HEK293 (cell line): ENCODE measurements at regions not wholly inside any gene's neighbourhood (a gene's known extent, or its start where the extent isn't known, plus 50 kb on each side); places are given as distances from the start of the nearest gene placed in this dataset.

Source experiments
- CTCF ChIA-PET: fragments of 350-600 bp; formaldehyde crosslinking; extraction: SDS; loops from one replicate; lab custom pipeline; 2021; ENCODE audit warnings: antibody characterized with exemption; lab: Yijun Ruan, JAX
- POLR2A ChIA-PET: fragments of 300-600 bp; formaldehyde crosslinking; extraction: SDS; loops from one replicate; lab custom pipeline; 2020; ENCODE audit warnings: antibody characterized with exemption, inconsistent platforms; lab: Yijun Ruan, JAX
- H3K27ac ChIP-seq: fragments of 200-500 bp; sonication (Bioruptor generic); 2 replicates; pipeline ENCODE4 v1.5.1; 2014; ENCODE audit warnings: low read depth, low read length, control low read depth, inconsistent platforms; ENCODE audit errors: extremely low read depth
- H3K36me3 ChIP-seq, 2 experiments: fragments of 200-500 bp in 1 of 2; sonication (Bioruptor generic) in 1 of 2; 1 replicate in 1 of 2; 2 replicates in 1 of 2; pipeline ENCODE4 v1.5.1; 2014 to 2017; ENCODE audit warnings: inconsistent platforms in 2 of 2, low read length in 2 of 2; ENCODE audit not compliant: control insufficient read depth in 2 of 2, insufficient read depth in 1 of 2
- H3K4me1 ChIP-seq: fragments of 200-500 bp; sonication (Bioruptor generic); 2 replicates; pipeline ENCODE4 v1.5.1; 2014; ENCODE audit warnings: mild to moderate bottlenecking, low read length, inconsistent platforms; ENCODE audit not compliant: control insufficient read depth, insufficient read depth
- H3K4me3 ChIP-seq: 2 replicates; pipeline ENCODE4 v1.5.1; 2011; ENCODE audit warnings: low read depth, mild to moderate bottlenecking, control low read depth, low read length, moderate library complexity
- H3K9me3 ChIP-seq: fragments of 200-500 bp; sonication (Bioruptor generic); 2 replicates; pipeline ENCODE4 v1.5.1; 2014; ENCODE audit warnings: low read depth, low read length, inconsistent platforms; ENCODE audit not compliant: control insufficient read depth, insufficient read depth
- AEBP2 ChIP-seq: fragments of 450-650 bp; formaldehyde crosslinking; IDR thresholded peaks from 2 replicates; pipeline ENCODE4 v1.5.1; 2016; ENCODE audit warnings: missing biosample characterization, missing genetic modification characterization, borderline replicate concordance
- TCF7L2 ChIP-seq: IDR thresholded peaks from 2 replicates; pipeline ENCODE4 v1.6.1; 2011; ENCODE audit warnings: low read depth, mild to moderate bottlenecking, inconsistent platforms, low read length, moderate library complexity, borderline replicate concordance
- YY2 ChIP-seq: fragments of 450-650 bp; formaldehyde crosslinking; IDR thresholded peaks from 2 replicates; pipeline ENCODE4 v1.5.1; 2016; ENCODE audit warnings: missing biosample characterization, missing genetic modification characterization
- ZBTB17 ChIP-seq: fragments of 450-650 bp; formaldehyde crosslinking; IDR thresholded peaks from 2 replicates; pipeline ENCODE4 v1.5.1; 2016; ENCODE audit warnings: missing biosample characterization, missing genetic modification characterization
- ZFP69B ChIP-seq: fragments of 450-650 bp; formaldehyde crosslinking; IDR thresholded peaks from 2 replicates; pipeline ENCODE4 v1.5.1; 2016; ENCODE audit warnings: missing biosample characterization, missing genetic modification characterization
- ZNF18 ChIP-seq: fragments of 450-650 bp; formaldehyde crosslinking; IDR thresholded peaks from 2 replicates; pipeline ENCODE4 v1.5.1; 2016; ENCODE audit warnings: missing biosample characterization, missing genetic modification characterization
- ZNF202 ChIP-seq: fragments of 450-650 bp; formaldehyde crosslinking; IDR thresholded peaks from 2 replicates; pipeline ENCODE4 v1.5.1; 2016; ENCODE audit warnings: missing biosample characterization, missing genetic modification characterization, borderline replicate concordance
- ZNF324 ChIP-seq: fragments of 450-650 bp; formaldehyde crosslinking; IDR thresholded peaks from 2 replicates; pipeline ENCODE4 v1.5.1; 2016; ENCODE audit warnings: missing biosample characterization, missing genetic modification characterization
- ZNF350 ChIP-seq: fragments of 450-650 bp; formaldehyde crosslinking; IDR thresholded peaks from 2 replicates; pipeline ENCODE4 v1.5.0; 2017; ENCODE audit warnings: missing biosample characterization, mild to moderate bottlenecking, missing genetic modification characterization
- ZNF473 ChIP-seq: fragments of 450-650 bp; formaldehyde crosslinking; IDR thresholded peaks from 2 replicates; pipeline ENCODE4 v1.5.1; 2017; ENCODE audit warnings: missing biosample characterization, missing genetic modification characterization
- ZNF558 ChIP-seq: fragments of 450-650 bp; formaldehyde crosslinking; IDR thresholded peaks from 2 replicates; pipeline ENCODE4 v1.5.1; 2016; ENCODE audit warnings: missing biosample characterization, missing genetic modification characterization
- ZNF660 ChIP-seq: fragments of 450-650 bp; IDR thresholded peaks from 2 replicates; pipeline ENCODE4 v1.5.1; 2018; ENCODE audit warnings: missing biosample characterization, mild to moderate bottlenecking, missing genetic modification characterization
- ZNF747 ChIP-seq: fragments of 450-650 bp; formaldehyde crosslinking; IDR thresholded peaks from 2 replicates; pipeline ENCODE4 v1.5.1; 2016; ENCODE audit warnings: missing biosample characterization, missing genetic modification characterization
- ZNF776 ChIP-seq: fragments of 450-650 bp; formaldehyde crosslinking; IDR thresholded peaks from 2 replicates; pipeline ENCODE4 v1.5.0; 2017; ENCODE audit warnings: missing biosample characterization, missing genetic modification characterization, borderline replicate concordance
- TF ChIP-seq, protein P1 (sequence below): fragments of 450-650 bp; formaldehyde crosslinking; IDR thresholded peaks from 2 replicates; pipeline ENCODE4 v1.5.1; 2016; ENCODE audit warnings: missing biosample characterization, missing genetic modification characterization

DNA sequence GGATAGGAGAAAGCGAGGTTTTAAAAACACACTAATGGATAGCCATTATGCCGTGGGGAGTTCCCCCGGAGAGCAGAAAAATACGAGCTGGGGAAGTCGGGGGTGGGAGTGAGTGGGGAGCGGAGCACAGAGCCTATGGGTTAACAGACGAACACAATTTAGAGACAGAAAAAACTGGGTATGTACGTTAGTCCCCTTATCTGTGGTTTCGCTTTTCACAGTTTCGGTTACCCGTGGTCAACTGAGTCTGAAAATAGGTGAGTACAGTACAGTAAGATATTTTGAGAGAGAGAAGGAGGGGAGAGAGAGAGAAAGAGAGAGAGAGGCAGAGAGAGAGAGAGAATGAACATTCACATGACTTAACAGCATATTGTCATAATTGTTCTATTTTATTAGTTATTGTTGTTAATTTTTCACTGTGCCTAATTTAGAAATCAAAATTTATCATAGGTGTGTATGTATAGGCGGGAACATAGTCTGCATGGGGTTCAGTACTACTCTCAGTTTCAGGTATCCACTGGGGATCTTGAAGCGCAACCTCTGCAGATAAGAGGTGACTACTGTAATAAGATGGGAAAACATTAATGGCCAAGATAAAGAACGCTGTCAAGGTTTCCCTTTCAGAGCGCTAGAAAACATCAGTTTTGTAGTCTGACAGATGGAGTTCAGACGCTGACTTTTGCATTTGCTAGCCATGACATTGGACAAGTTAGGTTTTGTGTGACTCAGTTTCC is 125.6 kb upstream of the LMO4 start:
- no peaks in the 10 kb centered on the region for H3K4me1 ChIP-seq
- no peaks in the 10 kb centered on the region for H3K9me3 ChIP-seq
- ChIA-PET CTCF (no interaction called here), POLR2A (no interaction called here)
- H3K4me3 ChIP-seq: no peak overlapping the region
- no peak overlapping the region for H3K27ac ChIP-seq
- TF ChIP-seq TCF7L2 (no peak), ZNF202 (tag by site-specific recombination) (no peak), ZNF324 (no peak), YY2 (no peak), ZFP69B (tag by site-specific recombination) (no peak), AEBP2 (tag by site-specific recombination) (no peak), ZNF660 (tag by site-specific recombination) (no peak)
- no peaks in the 10 kb centered on the region for H3K36me3 ChIP-seq

DNA sequence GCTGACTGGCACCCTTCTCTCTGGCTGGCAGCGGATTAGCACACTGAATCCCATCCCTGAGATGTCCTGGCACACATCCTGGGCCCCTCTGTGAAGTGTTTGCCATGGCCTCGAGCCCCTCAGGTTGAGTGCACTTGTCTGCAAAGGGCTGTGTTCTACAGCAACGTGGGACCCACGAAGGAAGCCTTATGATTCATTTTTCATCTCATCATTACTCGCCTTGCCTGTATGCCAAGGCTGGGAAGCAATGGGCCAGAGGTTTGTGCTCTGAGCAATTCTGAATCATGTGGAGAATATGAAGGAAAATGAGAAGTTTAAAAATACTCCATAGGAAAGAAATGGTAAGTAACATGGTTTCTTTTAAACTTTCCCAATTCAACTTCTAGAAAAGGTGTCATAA is 124.8 kb upstream of the LMO4 start:
- Histone ChIP-seq H3K36me3 (no peaks in the 10 kb centered on the region), H3K4me3 (no peak overlapping the region), H3K4me1 (no peaks in the 10 kb centered on the region), H3K27ac (no peak overlapping the region), H3K9me3 (no peaks in the 10 kb centered on the region)
- ChIA-PET POLR2A (no interaction called here), CTCF (no interaction called here)
- TF ChIP-seq ZNF558 (tag by site-specific recombination) (no peak), ZNF473 (tag by site-specific recombination) (no peak)

GRCh38 chr1:87204441-87204840 is 124.2 kb upstream of the LMO4 start:
- TF ChIP-seq, protein P1, sequence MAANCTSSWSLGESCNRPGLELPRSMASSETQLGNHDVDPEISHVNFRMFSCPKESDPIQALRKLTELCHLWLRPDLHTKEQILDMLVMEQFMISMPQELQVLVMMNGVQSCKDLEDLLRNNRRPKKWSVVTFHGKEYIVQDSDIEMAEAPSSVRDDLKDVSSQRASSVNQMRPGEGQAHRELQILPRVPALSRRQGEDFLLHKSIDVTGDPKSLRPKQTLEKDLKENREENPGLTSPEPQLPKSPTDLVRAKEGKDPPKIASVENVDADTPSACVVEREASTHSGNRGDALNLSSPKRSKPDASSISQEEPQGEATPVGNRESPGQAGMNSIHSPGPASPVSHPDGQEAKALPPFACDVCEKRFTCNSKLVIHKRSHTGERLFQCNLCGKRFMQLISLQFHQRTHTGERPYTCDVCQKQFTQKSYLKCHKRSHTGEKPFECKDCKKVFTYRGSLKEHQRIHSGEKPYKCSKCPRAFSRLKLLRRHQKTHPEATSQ: no peak
- no peak for TF ChIP-seq TCF7L2
- no peak for TF ChIP-seq ZNF776 (tag by site-specific recombination)
- no peak for TF ChIP-seq ZNF558 (tag by site-specific recombination)
- no peak for TF ChIP-seq ZNF350 (tag by site-specific recombination)
- no peak for TF ChIP-seq ZNF18 (tag by site-specific recombination)
- TF ChIP-seq ZBTB17 (tag by site-specific recombination): no peak
- no peak for TF ChIP-seq ZNF747
- no peaks in the 10 kb centered on the region for H3K9me3 ChIP-seq
- CTCF ChIA-PET: no interaction called here
- POLR2A ChIA-PET: no interaction called here
- H3K4me3 ChIP-seq: no peak overlapping the region
- no peak overlapping the region for H3K27ac ChIP-seq
- no peaks in the 10 kb centered on the region for H3K4me1 ChIP-seq
- no peaks in the 10 kb centered on the region for H3K36me3 ChIP-seq
